NT2/D1 (cell line): ENCODE measurements at regions not wholly inside any gene's neighbourhood (a gene's known extent, or its start where the extent isn't known, plus 50 kb on each side); places are given as distances from the start of the nearest gene placed in this dataset.

Experiments used
- SUZ12 ChIP-seq: IDR thresholded peaks from 2 replicates; pipeline ENCODE4 v1.6.1; 2011; ENCODE audit not compliant: insufficient read length, insufficient read depth; ENCODE audit errors: extremely low read depth
- YY1 ChIP-seq: IDR thresholded peaks from 2 replicates; pipeline ENCODE4 v1.6.1; 2011; ENCODE audit not compliant: insufficient read length, insufficient read depth
- ZNF274 ChIP-seq: IDR thresholded peaks from 2 replicates; pipeline ENCODE4 v1.6.1; 2011; ENCODE audit warnings: mild to moderate bottlenecking, low read depth, low read length

DNA sequence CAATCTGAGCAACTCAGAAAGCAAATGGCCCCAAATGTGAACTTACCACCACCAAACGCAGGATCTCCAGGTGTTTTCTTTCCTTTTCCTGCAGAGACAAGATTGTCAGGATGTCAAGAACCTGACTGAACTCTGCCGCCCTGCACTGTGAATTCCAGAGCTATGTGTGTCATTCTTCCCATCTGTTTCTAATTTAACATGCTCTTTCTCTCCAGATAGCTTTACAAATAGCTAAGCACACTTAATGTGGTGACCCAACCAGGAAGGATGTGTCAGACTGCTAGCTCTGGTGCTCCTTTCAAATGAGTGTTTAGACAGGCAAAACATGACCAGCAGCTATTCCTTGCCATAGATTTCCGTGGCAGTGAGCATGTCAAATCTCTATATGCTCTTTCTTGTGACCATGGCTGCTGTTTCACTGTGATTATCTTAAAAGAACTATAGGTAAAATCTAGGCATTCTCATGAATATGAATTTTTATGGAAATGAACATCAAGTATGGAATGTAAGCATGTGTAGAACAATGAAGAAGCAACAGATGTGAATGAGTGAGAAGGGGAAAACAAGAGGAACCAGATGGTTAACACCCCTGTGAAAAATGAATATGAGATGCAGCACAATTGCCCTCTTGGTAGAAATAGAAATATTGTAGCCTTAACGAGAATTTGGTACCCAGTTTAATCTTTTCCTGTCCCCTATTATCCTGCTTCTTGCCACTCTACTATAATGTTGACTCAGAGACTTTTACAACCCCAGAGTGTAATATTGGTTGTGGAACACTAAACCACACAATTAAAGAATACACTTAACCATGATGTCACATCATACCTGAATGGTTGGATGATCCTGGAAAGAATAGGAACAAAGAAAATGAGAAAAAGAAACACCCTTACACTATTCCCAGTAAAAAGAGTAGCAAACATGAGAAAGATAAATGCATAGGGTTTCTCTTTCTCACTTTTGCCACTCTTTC is 247.8 kb upstream of the DKK2 start:
- TF ChIP-seq YY1 (no peak), SUZ12 (no peak), ZNF274 (no peak)
